ENCODE measurements at regions not wholly inside any gene's neighbourhood (a gene's known extent, or its start where the extent isn't known, plus 50 kb on each side); places are given as distances from the start of the nearest gene placed in this dataset.
"Not testable (repeated sequence)": the region's sequence is repeated elsewhere in the genome, so short reads cannot be mapped to it uniquely, and the experiment has no call there.

- no peaks in the 10 kb centered on the region for H4K20me1 ChIP-seq (ENCODE audit: insufficient read depth, low read length)
- H3K9ac ChIP-seq (ENCODE audit: low read depth, low read length): no peak overlapping the region
- no peaks in the 10 kb centered on the region for H3K27me3 ChIP-seq (ENCODE audit: insufficient read depth, low read length, poor library complexity)
Observed at GRCh38 chr2:14776216-14776615, 143.7 kb downstream of the LRATD1 start.

GRCh38 chr2:14778015-14778414, 145.5 kb downstream of the LRATD1 start:
- H4K20me1 ChIP-seq (ENCODE audit: insufficient read depth, low read length): no peaks in the 10 kb centered on the region
- no peaks in the 10 kb centered on the region for H3K9me3 ChIP-seq (ENCODE audit: insufficient read depth, low read length, severe bottlenecking)
- H3K36me3 ChIP-seq (ENCODE audit: insufficient read depth, low read length): no peaks in the 10 kb centered on the region
- H3K4me2 ChIP-seq (ENCODE audit: insufficient read depth, low read length): no peak overlapping the region
- H3K9ac ChIP-seq (ENCODE audit: low read depth, low read length): no peak overlapping the region
- ATAC-seq (ENCODE audit: insufficient read depth, low read depth) (no peak), DNase-seq (no peak)
- H3K4me1 ChIP-seq (ENCODE audit: insufficient read depth, low read length): no peaks in the 10 kb centered on the region
- no peaks in the 10 kb centered on the region for H3K79me2 ChIP-seq (ENCODE audit: insufficient read depth, low read length)
- H3K27ac ChIP-seq (ENCODE audit: low read length): no peak overlapping the region
- H3K27me3 ChIP-seq (ENCODE audit: insufficient read depth, low read length, poor library complexity): no peaks in the 10 kb centered on the region
- H3K4me3 ChIP-seq (ENCODE audit: low read depth in 1 of 2, low read length in 2 of 2): no peak overlapping the region
- no peak for TF ChIP-seq EZH2 (IDR thresholded peaks at IDR 0.05; ENCODE audit: borderline replicate concordance, low read depth, low read length, severe bottlenecking)
- no peak for TF ChIP-seq CTCF (IDR thresholded peaks at IDR 0.05; ENCODE audit: borderline replicate concordance, extremely low read depth, low read length, poor library complexity, severe bottlenecking)
- H2AFZ ChIP-seq (ENCODE audit: low read depth, low read length): no peak overlapping the region

More at GRCh38 chr2:14776216-14776615, 143.7 kb downstream of the LRATD1 start:
- H3K4me1 ChIP-seq (ENCODE audit: insufficient read depth, low read length): no peaks in the 10 kb centered on the region
- DNase-seq (no peak), ATAC-seq (ENCODE audit: insufficient read depth, low read depth) (no peak)
- no peaks in the 10 kb centered on the region for H3K36me3 ChIP-seq (ENCODE audit: insufficient read depth, low read length)
- H3K27ac ChIP-seq (ENCODE audit: low read length): no peak overlapping the region
- H3K79me2 ChIP-seq (ENCODE audit: insufficient read depth, low read length): no peaks in the 10 kb centered on the region
- H3K4me3 ChIP-seq (ENCODE audit: low read depth in 1 of 2, low read length in 2 of 2): no peak overlapping the region
- no peak for TF ChIP-seq EZH2 (IDR thresholded peaks at IDR 0.05; ENCODE audit: borderline replicate concordance, low read depth, low read length, severe bottlenecking)
- H2AFZ ChIP-seq (ENCODE audit: low read depth, low read length): no peak overlapping the region
- no peaks in the 10 kb centered on the region for H3K9me3 ChIP-seq (ENCODE audit: insufficient read depth, low read length, severe bottlenecking)
- no peak overlapping the region for H3K4me2 ChIP-seq (ENCODE audit: insufficient read depth, low read length)

- Histone ChIP-seq H3K4me3 (ENCODE audit: low read depth in 1 of 2, low read length in 2 of 2) (no peak overlapping the region), H3K9me3 (ENCODE audit: insufficient read depth, low read length, severe bottlenecking) (no peaks in the 10 kb centered on the region), H3K4me1 (ENCODE audit: insufficient read depth, low read length) (no peaks in the 10 kb centered on the region), H3K79me2 (ENCODE audit: insufficient read depth, low read length) (no peaks in the 10 kb centered on the region), H4K20me1 (ENCODE audit: insufficient read depth, low read length) (no peaks in the 10 kb centered on the region), H3K36me3 (ENCODE audit: insufficient read depth, low read length) (no peaks in the 10 kb centered on the region), H3K4me2 (ENCODE audit: insufficient read depth, low read length) (no peak overlapping the region), H3K27me3 (ENCODE audit: insufficient read depth, low read length, poor library complexity) (no peaks in the 10 kb centered on the region), H3K27ac (ENCODE audit: low read length) (no peak overlapping the region), H3K9ac (ENCODE audit: low read depth, low read length) (no peak overlapping the region), H2AFZ (ENCODE audit: low read depth, low read length) (no peak overlapping the region)
- TF ChIP-seq EZH2 (IDR thresholded peaks at IDR 0.05; ENCODE audit: borderline replicate concordance, low read depth, low read length, severe bottlenecking): no peak
- TF ChIP-seq CTCF (IDR thresholded peaks at IDR 0.05; ENCODE audit: borderline replicate concordance, extremely low read depth, low read length, poor library complexity, severe bottlenecking): no peak
- DNase-seq: no peak
- no peak for ATAC-seq (ENCODE audit: insufficient read depth, low read depth)
Observed at GRCh38 chr2:14779252-14779651, 146.7 kb downstream of the LRATD1 start.

GRCh38 chr2:14781142-14781541, 148.6 kb downstream of the LRATD1 start:
- Histone ChIP-seq H3K36me3 (ENCODE audit: insufficient read depth, low read length) (no peaks in the 10 kb centered on the region), H3K9me3 (ENCODE audit: insufficient read depth, low read length, severe bottlenecking) (no peaks in the 10 kb centered on the region), H2AFZ (ENCODE audit: low read depth, low read length) (no peak overlapping the region), H3K79me2 (ENCODE audit: insufficient read depth, low read length) (no peaks in the 10 kb centered on the region), H3K27me3 (ENCODE audit: insufficient read depth, low read length, poor library complexity) (no peaks in the 10 kb centered on the region), H4K20me1 (ENCODE audit: insufficient read depth, low read length) (no peaks in the 10 kb centered on the region), H3K9ac (ENCODE audit: low read depth, low read length) (no peak overlapping the region), H3K27ac (ENCODE audit: low read length) (no peak overlapping the region), H3K4me2 (ENCODE audit: insufficient read depth, low read length) (no peak overlapping the region), H3K4me1 (ENCODE audit: insufficient read depth, low read length) (no peaks in the 10 kb centered on the region), H3K4me3 (ENCODE audit: low read depth in 1 of 2, low read length in 2 of 2) (no peak overlapping the region)
- DNase-seq: no peak
- TF ChIP-seq CTCF (IDR thresholded peaks at IDR 0.05; ENCODE audit: borderline replicate concordance, extremely low read depth, low read length, poor library complexity, severe bottlenecking): no peak
- TF ChIP-seq EZH2 (IDR thresholded peaks at IDR 0.05; ENCODE audit: borderline replicate concordance, low read depth, low read length, severe bottlenecking): no peak
- no peak for ATAC-seq (ENCODE audit: insufficient read depth, low read depth)

GRCh38 chr2:14788814-14789213, 156.3 kb downstream of the LRATD1 start:
- not testable (repeated sequence) for H3K27ac ChIP-seq (ENCODE audit: low read length); H3K4me1 ChIP-seq (ENCODE audit: insufficient read depth, low read length); H3K9ac ChIP-seq (ENCODE audit: low read depth, low read length); DNase-seq; H3K36me3 ChIP-seq (ENCODE audit: insufficient read depth, low read length); H3K9me3 ChIP-seq (ENCODE audit: insufficient read depth, low read length, severe bottlenecking); ATAC-seq (ENCODE audit: insufficient read depth, low read depth); H3K4me3 ChIP-seq (ENCODE audit: low read depth in 1 of 2, low read length in 2 of 2); H3K79me2 ChIP-seq (ENCODE audit: insufficient read depth, low read length); H4K20me1 ChIP-seq (ENCODE audit: insufficient read depth, low read length); H3K27me3 ChIP-seq (ENCODE audit: insufficient read depth, low read length, poor library complexity); H3K4me2 ChIP-seq (ENCODE audit: insufficient read depth, low read length); H2AFZ ChIP-seq (ENCODE audit: low read depth, low read length)
